HS-5 (cell line): ENCODE measurements at regions not wholly inside any gene's neighbourhood (a gene's known extent, or its start where the extent isn't known, plus 50 kb on each side); places are given as distances from the start of the nearest gene placed in this dataset.
"Not testable (repeated sequence)": the region's sequence is repeated elsewhere in the genome, so short reads cannot be mapped to it uniquely, and the experiment has no call there.

Source experiments
- DNase-seq: peaks from one replicate; pipeline ENCODE4 v3.0.0-alpha.2; 2012; ENCODE audit warnings: low read depth

DNA sequence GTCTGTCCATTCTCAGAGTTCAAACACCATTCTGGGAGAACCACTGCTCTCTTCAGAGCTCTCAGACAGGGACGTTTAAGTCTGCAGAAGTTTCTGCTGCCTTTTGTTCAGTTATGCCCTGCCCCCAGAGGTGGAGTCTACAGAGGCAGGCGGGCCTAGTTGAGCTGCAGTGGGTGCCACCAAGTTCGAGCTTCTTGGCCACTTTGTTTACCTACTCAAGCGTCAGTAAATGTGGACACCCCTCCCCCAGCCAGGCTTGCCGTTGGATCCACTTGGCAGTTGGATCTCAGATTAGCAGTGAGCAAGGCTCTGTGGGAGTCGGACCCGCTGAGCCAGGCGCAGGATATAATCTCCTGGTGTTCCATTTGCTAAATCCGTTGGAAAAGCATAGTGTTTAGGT, 601.5 kb downstream of the PKHD1 start:
- DNase-seq: not testable (repeated sequence)

DNA sequence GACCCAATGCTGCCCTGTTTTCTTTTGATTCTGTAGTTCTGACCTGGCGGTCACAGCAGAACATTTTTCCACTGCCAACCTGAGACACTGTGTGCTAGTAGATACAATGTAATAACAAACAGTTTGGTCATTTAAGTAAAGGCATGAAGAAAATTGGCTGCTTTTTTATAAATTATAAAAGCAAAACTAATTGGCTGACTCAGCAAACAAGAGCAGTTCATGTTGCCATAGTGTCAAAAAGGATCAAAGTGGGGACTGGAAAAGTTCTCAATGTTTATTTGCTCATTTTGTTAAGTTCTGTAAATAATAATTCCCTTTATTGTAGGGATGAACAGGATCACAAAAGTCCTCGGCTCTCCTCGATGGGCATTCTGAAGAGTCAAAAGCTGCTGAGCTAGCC, 599.5 kb downstream of the PKHD1 start:
- no peak for DNase-seq

DNA sequence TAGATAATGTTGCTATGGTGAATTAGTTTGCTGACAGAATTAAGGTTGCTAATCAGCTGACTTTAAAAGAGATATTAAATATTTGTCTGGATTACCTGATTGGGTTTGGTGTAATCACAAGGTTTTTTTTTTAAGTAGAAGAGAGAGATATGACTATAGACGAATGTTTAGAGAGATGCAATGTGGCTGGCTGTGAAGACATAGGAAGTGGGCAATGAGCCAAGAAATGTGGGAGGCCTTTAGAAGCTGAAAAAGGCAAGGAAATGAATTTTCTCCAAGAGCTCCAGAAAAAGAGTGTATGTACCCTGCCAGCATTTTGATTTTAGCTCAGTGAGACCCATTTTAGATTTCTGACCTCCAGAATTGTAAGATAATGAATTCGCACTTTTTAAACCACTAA, 598.3 kb downstream of the PKHD1 start:
- no peak for DNase-seq

DNA sequence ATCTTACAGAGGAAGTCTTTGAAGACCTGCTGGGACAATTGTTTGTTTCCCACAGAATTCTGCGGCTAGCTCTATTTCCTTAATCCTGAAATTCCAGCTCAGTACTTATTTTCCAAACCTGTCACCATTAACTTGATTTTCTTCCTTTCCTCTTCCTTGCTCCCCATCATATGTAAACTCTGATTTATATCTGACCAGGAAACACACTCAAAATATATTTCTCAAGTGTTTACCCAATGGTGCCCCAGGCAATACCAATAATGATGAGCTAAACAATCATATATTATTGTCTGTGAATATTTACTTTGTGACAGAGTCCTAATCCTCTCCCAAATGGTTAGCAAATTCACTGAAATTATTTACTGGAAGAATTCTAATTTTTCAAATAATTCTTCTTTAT, 597.3 kb downstream of the PKHD1 start:
- no peak for DNase-seq

DNA sequence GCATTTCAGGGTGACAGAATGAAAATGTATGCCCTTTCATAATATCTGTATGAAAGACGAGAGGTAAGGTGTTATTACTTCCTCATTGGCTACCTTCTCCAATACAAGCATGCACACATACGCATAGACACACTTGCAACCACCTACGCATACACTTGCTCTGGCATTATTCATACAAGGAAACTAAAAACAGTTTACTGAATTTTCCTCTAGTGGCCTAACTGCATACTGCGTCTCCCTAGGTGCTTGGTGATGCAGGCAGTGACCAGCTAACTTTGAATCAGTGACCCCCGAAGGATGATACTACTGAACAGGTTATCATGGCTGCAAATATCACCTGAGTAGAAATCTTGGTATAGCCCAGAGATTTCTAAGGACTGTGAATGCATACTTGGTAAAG, 593.1 kb downstream of the PKHD1 start:
- no peak for DNase-seq

DNA sequence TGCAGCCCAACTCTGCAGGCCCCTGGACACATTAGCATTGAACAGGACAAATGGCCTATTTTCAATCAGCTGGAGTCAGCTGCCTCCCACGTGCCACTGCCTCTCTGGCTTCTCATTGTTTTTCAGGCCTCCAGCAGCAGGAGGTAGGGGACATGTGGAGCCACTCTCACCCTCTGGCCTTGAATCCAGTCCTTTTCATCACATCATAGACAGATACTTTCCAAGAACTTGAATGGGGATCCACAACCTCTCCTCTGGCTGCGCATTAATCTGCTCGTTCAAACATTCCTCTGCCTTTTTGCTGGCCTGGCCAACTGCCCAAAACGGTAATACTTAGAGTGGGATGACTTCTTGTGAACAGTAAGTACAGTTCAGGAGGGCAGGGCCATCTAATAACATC, 592.3 kb downstream of the PKHD1 start:
- no peak for DNase-seq

DNA sequence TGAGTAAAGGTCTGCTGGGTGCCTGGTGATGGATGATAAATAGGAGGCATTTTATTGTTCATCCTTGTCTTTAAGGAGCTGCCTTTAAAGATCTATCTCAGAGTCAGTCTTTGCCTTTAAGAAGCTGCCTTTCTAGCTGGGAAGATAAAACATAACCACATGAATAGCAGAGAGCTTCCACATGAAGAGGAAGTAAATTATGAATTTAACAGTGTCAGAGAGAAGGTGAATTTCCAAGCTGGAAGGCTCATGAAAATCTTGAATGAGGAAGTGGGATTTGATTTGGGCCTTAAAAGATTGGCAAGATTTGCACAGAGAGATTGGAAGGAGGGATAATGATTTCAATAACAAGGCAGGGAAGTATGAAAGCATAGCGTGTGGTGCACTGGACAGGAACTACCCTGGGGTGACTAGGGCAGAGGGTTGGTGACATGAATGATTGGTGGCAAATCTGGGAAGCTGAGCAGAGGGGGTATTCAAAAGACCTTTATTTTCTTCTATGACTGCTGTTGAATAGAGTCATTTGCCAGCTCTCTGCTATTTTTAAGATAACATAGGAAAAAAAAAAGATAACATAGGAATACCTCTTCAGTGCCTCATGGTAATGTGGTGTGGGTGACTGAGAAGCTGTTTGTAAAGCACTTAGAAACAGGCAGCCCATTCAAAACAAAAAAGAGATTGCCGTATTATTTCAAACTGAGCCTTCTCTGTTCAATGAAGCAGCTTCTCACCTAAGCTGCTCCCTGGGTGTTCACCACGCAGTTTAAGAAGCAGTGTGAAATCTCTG, 591.6 kb downstream of the PKHD1 start:
- DNase-seq: no peak

DNA sequence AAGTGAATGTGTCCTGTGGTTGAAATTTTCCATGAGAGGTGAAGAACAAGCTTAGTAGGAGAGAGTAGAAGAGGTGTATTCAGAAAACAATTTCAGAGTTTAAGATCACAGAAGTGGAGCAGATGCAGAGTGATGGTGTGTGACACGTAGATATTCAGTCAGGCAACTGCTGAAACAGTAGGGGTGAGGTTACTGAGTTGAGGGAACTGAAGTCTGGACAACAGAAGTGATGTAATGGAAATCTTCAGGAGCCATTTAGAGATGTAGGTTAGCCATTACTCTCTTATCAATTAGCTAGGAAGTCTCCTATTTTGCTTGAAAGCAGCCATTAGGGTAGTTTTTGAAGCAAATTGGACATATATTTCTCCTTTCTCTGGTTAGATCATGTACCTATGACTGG, 584.4 kb downstream of the PKHD1 start:
- DNase-seq: no peak

DNA sequence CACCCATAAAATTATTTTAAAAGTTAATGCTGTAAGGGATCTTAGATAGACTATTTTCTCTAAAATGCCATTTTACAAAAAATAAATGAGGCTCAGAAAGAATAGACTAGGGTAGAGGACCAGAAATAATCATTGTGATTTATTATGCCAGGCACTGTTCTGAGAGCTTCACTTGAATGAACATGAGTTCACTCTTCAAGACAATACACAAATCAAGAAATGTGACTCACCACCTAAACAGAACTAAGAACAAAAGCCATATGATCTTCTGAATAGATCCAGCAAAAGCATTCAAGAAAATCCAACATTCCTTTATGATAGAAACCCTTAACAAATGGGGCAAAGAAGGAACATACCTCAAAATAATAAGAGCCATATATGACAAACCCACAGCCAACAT, 582.0 kb downstream of the PKHD1 start:
- DNase-seq: no peak

DNA sequence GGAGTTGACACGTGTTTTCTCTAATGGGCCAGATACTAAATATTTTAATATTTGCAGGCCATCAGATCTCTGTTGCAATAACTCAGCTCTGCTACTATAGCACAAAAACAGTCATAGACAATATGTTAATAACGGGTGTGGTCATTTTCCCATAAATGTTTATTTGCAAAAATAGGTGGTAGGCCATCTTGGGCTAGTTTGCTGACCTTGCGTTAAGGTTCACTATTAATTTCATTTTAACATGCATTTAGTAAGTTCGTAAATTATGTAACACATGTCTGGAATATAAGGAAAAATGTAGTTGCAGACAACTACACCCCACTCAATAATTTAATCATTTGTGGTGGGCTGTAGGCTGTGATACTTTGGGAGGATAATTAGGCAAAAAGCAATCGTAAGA, 577.8 kb downstream of the PKHD1 start:
- no peak for DNase-seq

DNA sequence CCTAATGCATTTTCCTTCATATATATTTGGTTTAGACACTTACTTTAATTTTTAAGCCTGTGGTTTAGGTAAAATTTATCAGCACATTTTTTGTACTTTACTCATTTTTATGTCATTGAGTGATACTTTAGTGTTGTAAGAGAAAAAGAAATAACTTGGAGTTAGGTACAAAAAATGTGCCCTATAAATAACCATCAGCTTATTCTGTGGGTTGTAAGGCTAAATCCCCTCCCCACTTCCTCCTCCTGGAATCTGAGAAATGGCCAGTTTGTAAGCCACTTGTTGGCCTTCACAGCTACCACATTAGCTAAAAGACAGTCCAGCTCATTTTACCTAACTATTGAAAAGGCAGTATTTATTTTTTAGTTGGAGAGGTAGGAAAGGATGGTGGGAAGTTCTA, 576.3 kb downstream of the PKHD1 start:
- DNase-seq: peak; percentile 18

DNA sequence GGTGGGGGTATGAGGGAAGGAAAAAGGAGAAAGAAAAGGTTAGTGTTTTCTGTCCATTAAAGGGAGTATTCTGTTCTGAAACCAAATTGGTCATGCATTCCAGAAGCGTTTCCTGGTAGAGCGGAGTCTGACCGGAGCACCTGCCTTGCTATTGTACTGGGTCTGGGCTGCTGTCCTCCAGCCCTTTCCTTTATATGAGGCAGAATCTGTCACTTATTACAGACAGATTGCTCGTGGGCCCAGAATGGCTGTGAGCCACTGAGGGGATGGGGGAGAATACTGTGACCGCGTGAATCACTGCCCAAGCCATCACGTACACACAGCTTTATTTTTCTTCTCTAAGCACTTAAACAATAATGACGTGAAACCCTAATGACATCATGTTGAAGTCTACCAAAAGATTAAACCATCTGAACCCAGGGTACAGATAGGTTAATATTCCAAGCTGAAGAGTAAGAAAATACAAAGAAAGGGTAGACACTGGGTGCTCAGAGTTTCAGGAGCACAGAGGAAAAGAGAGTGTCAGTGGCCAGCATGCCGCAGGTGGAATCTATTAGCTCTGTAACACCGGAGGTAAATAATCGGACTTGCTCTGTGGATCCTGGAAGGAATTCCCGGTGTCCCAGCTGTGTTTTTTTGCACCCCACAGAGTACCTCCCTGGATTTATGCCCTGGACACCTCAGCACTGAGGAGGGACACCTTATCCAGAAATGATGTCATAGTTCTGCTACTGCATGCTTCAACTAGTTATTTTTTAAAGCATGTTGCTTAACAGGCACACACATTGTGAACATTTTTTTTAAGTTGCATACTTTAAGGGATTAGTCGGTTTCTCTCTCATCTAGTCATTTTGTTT, 573.3 kb downstream of the PKHD1 start:
- DNase-seq: peak; percentile 69

DNA sequence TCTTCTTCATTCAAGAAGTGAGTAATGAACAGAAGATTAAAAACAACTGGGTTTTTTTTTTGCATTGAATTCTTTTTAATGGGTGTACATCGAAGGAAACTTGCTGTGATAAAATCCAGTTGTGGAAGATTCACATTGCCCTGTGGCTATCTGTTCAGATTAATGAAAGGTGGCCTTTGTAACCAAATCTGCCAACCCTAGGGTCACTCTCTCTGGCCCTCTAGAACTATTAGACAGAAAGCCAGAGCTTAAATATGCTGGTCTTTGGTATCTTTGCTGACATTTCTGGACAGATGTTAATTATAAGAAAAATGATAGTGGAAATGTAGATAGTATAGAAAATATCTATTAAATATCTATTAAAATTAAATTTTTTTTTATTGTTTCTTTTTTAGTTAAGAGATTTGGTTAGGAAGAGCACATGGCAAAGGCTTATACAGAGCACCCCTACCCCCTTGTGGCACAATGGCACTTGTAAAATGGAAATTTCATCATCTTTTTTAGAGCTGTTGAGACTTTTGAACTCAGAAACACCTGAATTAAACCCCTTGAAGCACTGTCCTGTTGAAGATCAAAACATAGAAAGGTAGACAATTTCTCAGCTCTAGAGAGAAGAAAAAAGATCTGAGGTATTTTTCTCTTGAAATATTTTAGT, 572.5 kb downstream of the PKHD1 start:
- no peak for DNase-seq

DNA sequence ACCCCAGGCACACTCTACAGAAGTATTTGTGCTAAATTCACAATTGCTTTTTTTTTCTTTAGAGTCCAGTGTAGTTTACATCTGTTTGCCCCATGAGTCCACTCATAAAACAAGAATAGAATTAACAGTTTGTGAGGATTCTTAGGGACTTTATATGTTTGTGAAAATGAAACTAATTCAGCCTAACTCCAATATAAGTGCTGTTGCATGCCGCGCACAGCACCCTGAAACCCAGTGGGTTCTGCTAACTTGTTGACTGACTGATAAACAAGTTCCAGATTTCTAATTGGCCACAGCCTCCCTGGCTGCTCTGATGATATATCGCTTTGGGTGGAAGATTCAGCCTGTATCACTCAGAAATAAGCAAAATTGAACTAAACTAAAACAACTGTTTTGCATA, 561.4 kb downstream of the PKHD1 start:
- no peak for DNase-seq

DNA sequence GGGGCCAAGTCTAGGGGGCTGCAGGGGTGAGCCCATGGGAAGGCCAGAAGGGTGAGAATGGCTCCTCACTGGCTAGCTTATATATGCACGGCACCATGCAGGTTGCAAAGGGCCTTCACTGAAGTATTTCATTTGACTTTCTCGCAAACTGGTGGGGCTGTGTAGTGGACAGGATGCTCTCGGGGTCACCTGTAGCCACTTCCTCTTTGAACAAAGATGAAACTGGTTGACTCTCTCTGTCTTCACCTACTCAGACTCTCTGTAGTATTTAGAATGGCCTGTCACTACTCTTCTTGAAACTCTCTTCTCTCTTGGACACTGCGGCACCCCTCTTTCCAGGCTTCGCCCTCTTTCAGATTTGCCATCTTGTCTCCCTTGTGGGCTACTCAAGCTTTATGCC, 560.5 kb downstream of the PKHD1 start:
- no peak for DNase-seq

DNA sequence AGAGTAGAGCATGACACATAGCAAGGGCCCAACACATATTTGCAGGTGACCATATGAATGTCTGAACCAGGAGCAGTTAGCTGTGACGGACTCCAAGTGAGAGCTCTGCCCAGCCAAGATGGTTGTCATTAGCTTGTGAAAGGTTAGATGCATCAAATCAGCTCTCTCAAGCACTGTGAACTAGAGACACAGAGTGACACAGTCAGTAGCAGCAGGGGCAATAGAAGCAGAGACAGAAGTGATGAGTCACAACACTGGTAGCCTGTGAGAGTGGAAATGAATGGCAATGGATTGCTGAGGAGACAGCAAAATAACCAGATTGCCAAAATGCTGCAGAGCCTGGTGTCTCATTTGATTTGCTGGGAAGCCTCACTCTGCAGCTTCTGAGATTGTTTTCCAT, 558.9 kb downstream of the PKHD1 start:
- DNase-seq: peak; percentile 23

DNA sequence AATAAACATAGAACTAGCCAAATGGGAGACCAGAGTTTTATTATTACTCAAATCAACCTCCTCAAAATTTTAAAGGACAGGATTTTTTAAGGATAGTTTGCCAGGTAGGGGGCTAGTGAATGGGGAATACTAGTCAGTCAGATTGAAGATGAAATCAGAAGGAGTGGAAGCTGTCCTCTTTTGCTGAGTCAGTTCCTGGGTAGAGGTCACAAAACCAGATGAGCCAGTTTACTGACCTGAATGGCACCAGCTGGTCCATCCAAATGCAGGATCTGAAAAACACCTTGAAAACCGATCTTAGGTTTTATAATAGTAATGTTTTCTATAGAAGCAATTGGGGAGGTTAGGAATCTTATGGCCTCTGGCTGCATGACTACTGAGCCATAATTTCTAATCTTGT, 558.2 kb downstream of the PKHD1 start:
- DNase-seq: no peak

DNA sequence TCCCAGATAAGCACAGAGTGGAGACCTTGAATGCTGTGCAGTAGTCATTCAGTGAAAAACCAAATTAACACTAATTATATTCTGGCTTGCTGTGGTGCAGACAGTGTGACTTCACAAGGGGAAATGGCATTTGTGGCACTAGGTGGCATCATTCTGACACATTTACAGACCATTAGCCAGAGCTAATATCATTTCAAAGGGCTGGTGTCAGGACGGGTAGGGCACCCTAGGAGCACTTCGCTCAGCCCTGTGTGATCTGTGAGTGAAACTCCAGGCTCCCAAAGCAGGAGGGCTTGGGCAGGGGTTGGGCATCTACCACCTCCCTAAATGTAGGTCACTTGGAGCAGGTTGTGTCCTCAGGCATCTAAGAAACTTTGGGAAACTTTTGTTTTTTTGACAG, 555.8 kb downstream of the PKHD1 start:
- DNase-seq: no peak

DNA sequence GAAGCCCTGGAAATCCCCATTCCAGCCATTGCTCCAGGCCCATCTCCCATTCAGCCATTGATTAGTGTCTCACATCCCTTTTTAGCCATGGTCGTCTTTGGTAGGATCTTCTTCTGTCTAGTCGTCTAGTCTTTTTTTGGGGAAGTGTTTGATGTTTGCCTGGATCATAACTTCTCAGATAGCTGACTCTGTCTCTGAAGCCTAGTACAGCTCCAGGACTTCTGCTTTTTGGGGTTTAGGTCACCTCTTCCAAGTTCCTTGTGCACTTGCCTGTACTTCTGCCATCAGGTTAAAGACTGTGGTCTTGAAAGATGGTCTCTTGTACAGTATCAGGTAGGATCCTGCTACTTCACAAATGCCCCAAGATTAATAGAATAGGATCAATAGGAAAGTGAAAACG, 553.5 kb downstream of the PKHD1 start:
- no peak for DNase-seq

DNA sequence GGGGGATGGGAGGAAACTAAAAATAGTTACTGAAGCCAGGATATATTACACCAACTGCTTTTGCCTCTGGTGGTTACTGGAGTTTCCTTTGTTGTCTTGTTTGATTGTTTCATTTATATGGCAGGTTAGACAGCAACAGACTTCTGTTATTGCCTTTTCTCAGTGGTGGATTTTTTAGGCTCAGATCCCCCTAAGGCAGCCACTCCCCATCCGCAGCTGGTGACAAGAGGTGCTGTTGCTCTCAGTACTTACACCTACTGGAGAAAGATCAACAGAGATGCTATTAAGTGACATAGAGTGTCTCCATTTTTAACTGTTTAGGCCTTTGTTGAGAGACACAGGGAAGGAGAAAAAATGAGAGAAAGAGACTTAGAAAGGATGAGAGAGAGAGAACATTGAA, 552.1 kb downstream of the PKHD1 start:
- DNase-seq: no peak

DNA sequence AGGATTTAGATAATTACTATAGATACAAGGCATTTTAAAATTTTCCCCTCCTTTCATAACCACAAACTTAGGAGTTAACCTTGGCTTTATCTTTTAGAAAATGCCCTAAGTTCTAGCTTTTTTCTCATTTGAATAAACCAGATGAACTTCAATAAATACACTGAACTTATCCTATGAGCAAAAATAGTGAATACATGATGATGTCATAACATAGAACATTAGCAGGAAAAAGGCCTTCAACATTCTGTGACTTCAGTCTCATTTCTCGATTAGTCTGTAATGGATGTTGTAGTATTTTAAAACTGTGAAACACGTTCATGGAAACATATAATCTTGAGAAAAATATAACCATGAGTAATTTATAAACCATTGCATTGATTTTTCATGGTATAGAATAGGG, 550.7 kb downstream of the PKHD1 start:
- DNase-seq: no peak

DNA sequence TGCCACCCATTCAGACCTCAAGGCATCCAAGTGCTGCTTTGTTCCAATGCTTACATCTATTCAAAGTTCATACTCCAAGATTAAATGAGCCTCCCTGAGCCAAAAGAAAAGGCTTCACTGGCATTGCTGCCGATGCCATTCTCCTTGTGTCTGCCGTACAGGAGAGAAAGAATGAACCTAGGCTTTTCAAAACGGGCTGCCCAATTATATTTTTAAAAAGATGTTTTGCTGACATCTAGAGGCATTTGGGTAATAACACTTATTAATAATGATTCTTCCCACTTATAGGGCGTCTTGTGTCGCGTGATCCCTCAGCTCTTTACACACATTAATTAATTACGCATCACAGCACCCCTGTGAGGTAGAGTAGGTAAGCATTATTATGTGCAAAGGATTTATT, 545.6 kb downstream of the PKHD1 start:
- no peak for DNase-seq

DNA sequence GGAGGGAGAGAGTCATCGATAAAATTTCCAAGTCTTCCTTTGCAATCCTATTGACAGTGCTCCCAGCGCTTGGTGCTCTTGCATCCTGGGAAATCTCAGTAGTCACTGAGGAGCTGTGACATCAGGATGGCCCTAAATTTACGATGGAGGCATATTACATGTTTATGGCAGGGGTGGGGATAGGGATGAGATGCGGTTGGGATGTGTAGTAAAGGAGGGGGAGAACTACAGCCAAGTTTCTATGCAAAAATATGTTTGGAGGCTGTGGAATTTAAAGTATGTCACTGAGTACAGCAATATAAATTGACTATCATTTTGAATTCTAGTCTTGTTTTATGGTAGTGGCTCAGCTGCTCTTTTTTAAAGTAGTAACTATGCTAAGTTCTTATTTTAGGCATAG, 544.9 kb downstream of the PKHD1 start:
- DNase-seq: no peak
